ENCODE measurements at regions not wholly inside any gene's neighbourhood (a gene's known extent, or its start where the extent isn't known, plus 50 kb on each side); places are given as distances from the start of the nearest gene placed in this dataset.
A peak's percentile ranks its signal among the peaks of the same experiment; 100 is the strongest.

Small RNA genes lying in the stretch of these regions (microRNA-seq; reads per million reads assigned to microRNA genes)
- 5,535 reads per million, percentile 91 among the genes with 10 or more reads in this experiment for gene MIR29A (ENCODE audit: borderline number of aligned reads)
